GM23338 (cell line): ENCODE measurements at regions not wholly inside any gene's neighbourhood (a gene's known extent, or its start where the extent isn't known, plus 50 kb on each side); places are given as distances from the start of the nearest gene placed in this dataset.

Experiments used
- ATAC-seq: fragments of 200-7000 bp; cut with Tn5 transposase; 3 replicates; pipeline ENCODE4 v1.9.1; 2020
- DNase-seq: peaks from one replicate; pipeline ENCODE4 v3.0.0-alpha.2; 2015; ENCODE audit warnings: low spot score
- H2AFZ ChIP-seq: fragments of 200-600 bp; sonication (generic); 2 replicates; pipeline ENCODE4 v1.8.0; 2016; ENCODE audit warnings: antibody characterized with exemption, mild to moderate bottlenecking, moderate library complexity
- H3F3A ChIP-seq: fragments of 200-600 bp; sonication (generic); replicated peaks from 2 replicates; pipeline ENCODE4 v1.8.0; 2017; ENCODE audit warnings: antibody characterized with exemption, mixed run types, low read depth
- H3K27ac ChIP-seq: fragments of 200-600 bp; sonication (generic); 2 replicates; pipeline ENCODE4 v1.6.1; 2016; ENCODE audit warnings: low read depth
- H3K27me3 ChIP-seq: fragments of 200-600 bp; sonication (generic); 2 replicates; pipeline ENCODE4 v1.8.0; 2016; ENCODE audit warnings: mild to moderate bottlenecking, mixed run types, moderate library complexity; ENCODE audit not compliant: insufficient read depth
- H3K36me3 ChIP-seq: fragments of 200-600 bp; sonication (generic); 2 replicates; pipeline ENCODE4 v1.8.0; 2016; ENCODE audit warnings: mild to moderate bottlenecking; ENCODE audit not compliant: insufficient read depth
- H3K4me1 ChIP-seq: fragments of 200-600 bp; sonication (generic); 2 replicates; pipeline ENCODE4 v1.8.0; 2016; ENCODE audit warnings: mild to moderate bottlenecking, moderate library complexity; ENCODE audit not compliant: insufficient read depth
- H3K4me2 ChIP-seq: fragments of 200-600 bp; sonication (generic); 2 replicates; pipeline ENCODE4 v1.7.1; 2017; ENCODE audit warnings: mixed run types
- H3K4me3 ChIP-seq: fragments of 200-600 bp; sonication (generic); 2 replicates; pipeline ENCODE4 v1.6.1; 2016; ENCODE audit warnings: mixed run types
- H3K79me2 ChIP-seq: fragments of 200-600 bp; sonication (generic); replicated peaks from 2 replicates; pipeline ENCODE4 v1.8.0; 2017; ENCODE audit warnings: mild to moderate bottlenecking; ENCODE audit not compliant: insufficient read depth
- H3K9me2 ChIP-seq: fragments of 200-600 bp; sonication (generic); 2 replicates; pipeline ENCODE4 v1.8.0; 2017; ENCODE audit not compliant: insufficient read depth
- H4K20me1 ChIP-seq: fragments of 200-600 bp; sonication (generic); replicated peaks from 2 replicates; pipeline ENCODE4 v1.8.0; 2017; ENCODE audit warnings: mild to moderate bottlenecking; ENCODE audit not compliant: insufficient read depth
- H3K27ac Mint-ChIP-seq: 2 replicates; pipeline ENCODE4 v1.8.0; 2020; ENCODE audit warnings: inconsistent platforms, mild to moderate bottlenecking, moderate library complexity, mixed read lengths
- H3K27me3 Mint-ChIP-seq: 3 replicates; pipeline ENCODE4 v1.8.0; 2022; ENCODE audit warnings: low read depth, mild to moderate bottlenecking, moderate library complexity, mixed read lengths, inconsistent platforms; ENCODE audit not compliant: insufficient read depth, poor library complexity
- H3K36me3 Mint-ChIP-seq: 3 replicates; pipeline ENCODE4 v1.8.0; 2021; ENCODE audit warnings: low read depth, mild to moderate bottlenecking, inconsistent platforms, moderate library complexity, mixed read lengths
- H3K4me1 Mint-ChIP-seq: 3 replicates; pipeline ENCODE4 v1.8.0; 2020; ENCODE audit warnings: mild to moderate bottlenecking, inconsistent platforms, mixed read lengths
- H3K4me3 Mint-ChIP-seq: 3 replicates; pipeline ENCODE4 v1.8.0; 2021; ENCODE audit warnings: moderate library complexity, mild to moderate bottlenecking, inconsistent platforms, mixed read lengths
- H3K9me3 Mint-ChIP-seq: 3 replicates; pipeline ENCODE4 v1.8.0; 2020; ENCODE audit warnings: moderate library complexity, mild to moderate bottlenecking, inconsistent platforms, mixed read lengths
- CREB1 ChIP-seq: fragments of 250-450 bp; sonication (Bioruptor Pico); IDR thresholded peaks from 2 replicates; pipeline ENCODE4 v1.5.0; 2020; ENCODE audit warnings: low read depth, mild to moderate bottlenecking, moderate library complexity
- EZH2 ChIP-seq: fragments of 200-600 bp; sonication (generic); IDR thresholded peaks from one replicate; pipeline ENCODE4 v1.8.0; 2017; ENCODE audit warnings: antibody characterized with exemption, mild to moderate bottlenecking, low read depth; ENCODE audit not compliant: unreplicated experiment
- EZH2phosphoT487 ChIP-seq: fragments of 200-600 bp; sonication (generic); IDR thresholded peaks from one replicate; pipeline ENCODE4 v1.8.1; 2018; ENCODE audit warnings: antibody characterized with exemption; ENCODE audit not compliant: unreplicated experiment
- JUNB ChIP-seq: IDR thresholded peaks from one replicate; pipeline ENCODE4 v1.6.1; 2016; ENCODE audit warnings: antibody characterized with exemption; ENCODE audit not compliant: unreplicated experiment
- NANOG ChIP-seq: IDR thresholded peaks from 2 replicates; pipeline ENCODE4 v1.6.1; 2016; ENCODE audit warnings: antibody characterized with exemption, borderline replicate concordance
- POLR2AphosphoS5 ChIP-seq: IDR thresholded peaks from 2 replicates; pipeline ENCODE4 v1.6.1; 2016; ENCODE audit warnings: antibody characterized with exemption, low read depth
- STAT1 ChIP-seq: IDR thresholded peaks from one replicate; pipeline ENCODE4 v1.6.1; 2016; ENCODE audit warnings: antibody characterized with exemption; ENCODE audit not compliant: unreplicated experiment
- ZNF114 ChIP-seq: fragments of 250-450 bp; sonication (Bioruptor Pico); IDR thresholded peaks from 2 replicates; pipeline ENCODE4 v1.5.0; 2020; ENCODE audit warnings: mild to moderate bottlenecking, moderate library complexity
- ZNF331 ChIP-seq: fragments of 250-450 bp; sonication (Bioruptor Pico); IDR thresholded peaks from 2 replicates; pipeline ENCODE4 v1.5.0; 2020; ENCODE audit warnings: low read depth, mild to moderate bottlenecking, moderate library complexity
- TF ChIP-seq, protein P1 (sequence below), 2 experiments: fragments of 200-600 bp in 1 of 2; sonication (generic) in 1 of 2; conservative IDR thresholded peaks; 2 replicates each; pipeline versions ENCODE4 v1.5.1 to v1.6.1; 2016 to 2017; ENCODE audit warnings: antibody characterized with exemption in 2 of 2, low read depth in 2 of 2, mild to moderate bottlenecking in 2 of 2, moderate library complexity in 1 of 2
- TF ChIP-seq, protein P2 (sequence below): IDR thresholded peaks from 2 replicates; pipeline ENCODE4 v1.6.1; 2016; ENCODE audit warnings: antibody characterized with exemption
- TF ChIP-seq, protein P3 (sequence below): IDR thresholded peaks from one replicate; pipeline ENCODE4 v1.6.1; 2018; ENCODE audit warnings: antibody characterized with exemption; ENCODE audit not compliant: unreplicated experiment

DNA sequence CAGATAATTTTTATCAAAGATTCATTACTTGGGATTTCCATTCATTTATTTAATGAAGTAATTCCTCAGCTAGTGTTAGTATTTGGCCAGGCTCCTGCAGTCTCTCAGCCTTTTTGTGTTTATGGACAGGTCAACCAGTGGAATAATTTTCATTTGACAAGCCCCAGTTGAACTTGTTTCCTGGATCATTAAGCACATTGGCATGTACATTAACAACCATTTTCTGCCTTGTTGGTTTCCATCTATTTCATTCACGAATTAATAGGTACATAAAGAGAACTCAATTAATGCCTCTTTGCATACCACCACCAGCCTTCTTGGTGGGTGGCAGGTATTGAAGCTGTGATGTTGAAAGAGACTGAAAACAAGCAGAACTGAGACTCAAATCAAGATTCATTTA, 745.2 kb downstream of the KCNA4 start:
- no peaks in the 10 kb centered on the region for H3K36me3 ChIP-seq
- H4K20me1 ChIP-seq, result no peaks in the 10 kb centered on the region
- no peaks in the 10 kb centered on the region for H3K36me3 Mint-ChIP-seq
- H3K4me3 Mint-ChIP-seq, result no peak overlapping the region
- no peaks in the 10 kb centered on the region for H3K9me2 ChIP-seq
- H3K4me1 Mint-ChIP-seq, result no peaks in the 10 kb centered on the region
- H3K4me1 ChIP-seq, result no peaks in the 10 kb centered on the region
- no peak overlapping the region for H3K27ac Mint-ChIP-seq
- no peak overlapping the region for H3K4me2 ChIP-seq
- H3F3A ChIP-seq, result no peaks in the 10 kb centered on the region
- TF ChIP-seq STAT1 (no peak), NANOG (no peak), JUNB (no peak)
- TF ChIP-seq, protein P1, sequence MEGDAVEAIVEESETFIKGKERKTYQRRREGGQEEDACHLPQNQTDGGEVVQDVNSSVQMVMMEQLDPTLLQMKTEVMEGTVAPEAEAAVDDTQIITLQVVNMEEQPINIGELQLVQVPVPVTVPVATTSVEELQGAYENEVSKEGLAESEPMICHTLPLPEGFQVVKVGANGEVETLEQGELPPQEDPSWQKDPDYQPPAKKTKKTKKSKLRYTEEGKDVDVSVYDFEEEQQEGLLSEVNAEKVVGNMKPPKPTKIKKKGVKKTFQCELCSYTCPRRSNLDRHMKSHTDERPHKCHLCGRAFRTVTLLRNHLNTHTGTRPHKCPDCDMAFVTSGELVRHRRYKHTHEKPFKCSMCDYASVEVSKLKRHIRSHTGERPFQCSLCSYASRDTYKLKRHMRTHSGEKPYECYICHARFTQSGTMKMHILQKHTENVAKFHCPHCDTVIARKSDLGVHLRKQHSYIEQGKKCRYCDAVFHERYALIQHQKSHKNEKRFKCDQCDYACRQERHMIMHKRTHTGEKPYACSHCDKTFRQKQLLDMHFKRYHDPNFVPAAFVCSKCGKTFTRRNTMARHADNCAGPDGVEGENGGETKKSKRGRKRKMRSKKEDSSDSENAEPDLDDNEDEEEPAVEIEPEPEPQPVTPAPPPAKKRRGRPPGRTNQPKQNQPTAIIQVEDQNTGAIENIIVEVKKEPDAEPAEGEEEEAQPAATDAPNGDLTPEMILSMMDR (conservative IDR thresholded peaks at IDR 0.05; ENCODE audit: low read depth in 2 of 2), result no peak
- TF ChIP-seq, protein P2, sequence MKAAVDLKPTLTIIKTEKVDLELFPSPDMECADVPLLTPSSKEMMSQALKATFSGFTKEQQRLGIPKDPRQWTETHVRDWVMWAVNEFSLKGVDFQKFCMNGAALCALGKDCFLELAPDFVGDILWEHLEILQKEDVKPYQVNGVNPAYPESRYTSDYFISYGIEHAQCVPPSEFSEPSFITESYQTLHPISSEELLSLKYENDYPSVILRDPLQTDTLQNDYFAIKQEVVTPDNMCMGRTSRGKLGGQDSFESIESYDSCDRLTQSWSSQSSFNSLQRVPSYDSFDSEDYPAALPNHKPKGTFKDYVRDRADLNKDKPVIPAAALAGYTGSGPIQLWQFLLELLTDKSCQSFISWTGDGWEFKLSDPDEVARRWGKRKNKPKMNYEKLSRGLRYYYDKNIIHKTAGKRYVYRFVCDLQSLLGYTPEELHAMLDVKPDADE, result no peak
- no peaks in the 10 kb centered on the region for H3K27me3 Mint-ChIP-seq
- H3K27me3 ChIP-seq, result no peaks in the 10 kb centered on the region
- no peaks in the 10 kb centered on the region for H3K9me3 Mint-ChIP-seq
- DNase-seq (no peak), ATAC-seq (no peak)
- no peak overlapping the region for H2AFZ ChIP-seq
- H3K4me3 ChIP-seq, result no peak overlapping the region
- no peaks in the 10 kb centered on the region for H3K79me2 ChIP-seq
- H3K27ac ChIP-seq, result no peak overlapping the region

DNA sequence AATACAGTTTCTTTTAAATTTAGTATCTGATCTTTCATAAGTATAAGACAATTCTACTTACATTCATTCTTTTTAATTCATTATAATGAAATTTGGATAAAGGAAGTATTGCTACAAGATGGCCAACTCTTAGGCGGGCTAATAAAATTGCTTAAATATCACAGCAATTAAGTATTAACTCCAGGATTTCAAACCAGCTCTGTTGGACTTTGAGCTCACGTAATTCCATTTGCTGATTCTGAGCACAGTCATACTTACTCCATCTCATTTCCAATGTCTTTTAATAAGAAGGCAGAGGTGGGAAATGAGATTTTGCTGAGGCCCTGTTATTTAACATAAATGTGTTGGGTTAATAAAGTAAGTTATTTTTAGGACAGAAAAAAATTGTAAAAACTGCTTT, 748.1 kb downstream of the KCNA4 start:
- Mint-ChIP-seq H3K9me3 (no peaks in the 10 kb centered on the region), H3K27me3 (no peaks in the 10 kb centered on the region), H3K4me1 (no peaks in the 10 kb centered on the region), H3K36me3 (no peaks in the 10 kb centered on the region), H3K27ac (no peak overlapping the region), H3K4me3 (no peak overlapping the region)
- H3K27me3 ChIP-seq, result no peaks in the 10 kb centered on the region
- H3K9me2 ChIP-seq, result no peaks in the 10 kb centered on the region
- H3K27ac ChIP-seq, result no peak overlapping the region
- H3K79me2 ChIP-seq, result no peaks in the 10 kb centered on the region
- DNase-seq (no peak), ATAC-seq (no peak)
- H3K4me2 ChIP-seq, result no peak overlapping the region
- no peaks in the 10 kb centered on the region for H3K4me1 ChIP-seq
- no peaks in the 10 kb centered on the region for H3K36me3 ChIP-seq
- H3K4me3 ChIP-seq, result no peak overlapping the region
- no peaks in the 10 kb centered on the region for H3F3A ChIP-seq
- peak overlapping the region; percentile 33; the same call in 1 of the 2 replicates for H2AFZ ChIP-seq
- H4K20me1 ChIP-seq, result no peaks in the 10 kb centered on the region
- TF ChIP-seq POLR2AphosphoS5 (no peak), CREB1 (CRISPR knock-in tag) (no peak), NANOG (no peak), JUNB (no peak), STAT1 (no peak), EZH2phosphoT487 (no peak), ZNF114 (CRISPR knock-in tag) (no peak), EZH2 (no peak), ZNF331 (CRISPR knock-in tag) (no peak)
- TF ChIP-seq, protein P3, sequence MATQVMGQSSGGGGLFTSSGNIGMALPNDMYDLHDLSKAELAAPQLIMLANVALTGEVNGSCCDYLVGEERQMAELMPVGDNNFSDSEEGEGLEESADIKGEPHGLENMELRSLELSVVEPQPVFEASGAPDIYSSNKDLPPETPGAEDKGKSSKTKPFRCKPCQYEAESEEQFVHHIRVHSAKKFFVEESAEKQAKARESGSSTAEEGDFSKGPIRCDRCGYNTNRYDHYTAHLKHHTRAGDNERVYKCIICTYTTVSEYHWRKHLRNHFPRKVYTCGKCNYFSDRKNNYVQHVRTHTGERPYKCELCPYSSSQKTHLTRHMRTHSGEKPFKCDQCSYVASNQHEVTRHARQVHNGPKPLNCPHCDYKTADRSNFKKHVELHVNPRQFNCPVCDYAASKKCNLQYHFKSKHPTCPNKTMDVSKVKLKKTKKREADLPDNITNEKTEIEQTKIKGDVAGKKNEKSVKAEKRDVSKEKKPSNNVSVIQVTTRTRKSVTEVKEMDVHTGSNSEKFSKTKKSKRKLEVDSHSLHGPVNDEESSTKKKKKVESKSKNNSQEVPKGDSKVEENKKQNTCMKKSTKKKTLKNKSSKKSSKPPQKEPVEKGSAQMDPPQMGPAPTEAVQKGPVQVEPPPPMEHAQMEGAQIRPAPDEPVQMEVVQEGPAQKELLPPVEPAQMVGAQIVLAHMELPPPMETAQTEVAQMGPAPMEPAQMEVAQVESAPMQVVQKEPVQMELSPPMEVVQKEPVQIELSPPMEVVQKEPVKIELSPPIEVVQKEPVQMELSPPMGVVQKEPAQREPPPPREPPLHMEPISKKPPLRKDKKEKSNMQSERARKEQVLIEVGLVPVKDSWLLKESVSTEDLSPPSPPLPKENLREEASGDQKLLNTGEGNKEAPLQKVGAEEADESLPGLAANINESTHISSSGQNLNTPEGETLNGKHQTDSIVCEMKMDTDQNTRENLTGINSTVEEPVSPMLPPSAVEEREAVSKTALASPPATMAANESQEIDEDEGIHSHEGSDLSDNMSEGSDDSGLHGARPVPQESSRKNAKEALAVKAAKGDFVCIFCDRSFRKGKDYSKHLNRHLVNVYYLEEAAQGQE, result no peak
- TF ChIP-seq, protein P1 (conservative IDR thresholded peaks at IDR 0.05; ENCODE audit: low read depth in 2 of 2), result no peak
